ENCODE measurements at regions not wholly inside any gene's neighbourhood (a gene's known extent, or its start where the extent isn't known, plus 50 kb on each side); places are given as distances from the start of the nearest gene placed in this dataset.

GRCh38 chr2:66362701-66363100 is 72.2 kb upstream of the MEIS1 start:
- WGBS, 2 donors, result 82 to 89% methylated on average over 6 of the region's 6 CpGs
- intact Hi-C loops (cut with DNase I; ENCODE audit: low total_unique reads), result no loop called here

GRCh38 chr2:66346231-66346664 is 88.7 kb upstream of the MEIS1 start:
- intact Hi-C loops (cut with DNase I; ENCODE audit: low total_unique reads), result no loop called here
- H3K4me3 ChIP-seq (ENCODE audit: low read depth, poor library complexity, severe bottlenecking), result no peak overlapping the region
- no peak for DNase-seq (ENCODE audit: low spot score in 2 of 2)
- 34 to 51% methylated on average over 4 of the region's 4 CpGs for WGBS, 2 donors
- TF ChIP-seq POLR2A (IDR thresholded peaks at IDR 0.05) (no peak), CTCF (IDR thresholded peaks at IDR 0.05) (no peak)

More at GRCh38 chr2:66362701-66363100, 72.2 kb upstream of the MEIS1 start:
- DNase-seq (ENCODE audit: low spot score in 2 of 2), result no peak
- no peak for TF ChIP-seq POLR2A (IDR thresholded peaks at IDR 0.05)
- no peak for TF ChIP-seq CTCF (IDR thresholded peaks at IDR 0.05)
- no peak overlapping the region for H3K4me3 ChIP-seq (ENCODE audit: low read depth, poor library complexity, severe bottlenecking)

- no peak for DNase-seq (ENCODE audit: low spot score in 2 of 2)
- TF ChIP-seq CTCF (IDR thresholded peaks at IDR 0.05) (no peak), POLR2A (IDR thresholded peaks at IDR 0.05) (no peak)
- WGBS, 2 donors, result 76 to 88% methylated on average over 1 of the region's 1 CpG
Observed at GRCh38 chr2:66344087-66344663, 90.8 kb upstream of the MEIS1 start.

GRCh38 chr2:66343259-66343658 is 91.7 kb upstream of the MEIS1 start:
- DNase-seq (ENCODE audit: low spot score in 2 of 2), result no peak
- no peak overlapping the region for H3K4me3 ChIP-seq (ENCODE audit: low read depth, poor library complexity, severe bottlenecking)
- 52 to 62% methylated on average over 1 of the region's 1 CpG for WGBS, 2 donors
- intact Hi-C loops (cut with DNase I; ENCODE audit: low total_unique reads), result no loop called here
- TF ChIP-seq POLR2A (IDR thresholded peaks at IDR 0.05) (no peak), CTCF (IDR thresholded peaks at IDR 0.05) (no peak)

More at GRCh38 chr2:66344087-66344663, 90.8 kb upstream of the MEIS1 start:
- no peak overlapping the region for H3K4me3 ChIP-seq (ENCODE audit: low read depth, poor library complexity, severe bottlenecking)
- intact Hi-C loops (cut with DNase I; ENCODE audit: low total_unique reads), result no loop called here

- intact Hi-C loops (cut with DNase I; ENCODE audit: low total_unique reads), result no loop called here
- DNase-seq (ENCODE audit: low spot score in 2 of 2), result no peak
- no peak overlapping the region for H3K4me3 ChIP-seq (ENCODE audit: low read depth, poor library complexity, severe bottlenecking)
- WGBS, 2 donors, result 50 to 55% methylated on average over 5 of the region's 5 CpGs
- TF ChIP-seq CTCF (IDR thresholded peaks at IDR 0.05) (no peak), POLR2A (IDR thresholded peaks at IDR 0.05) (no peak)
Observed at GRCh38 chr2:66340521-66340920, 94.4 kb upstream of the MEIS1 start.
